GM18505 (cell line): ENCODE measurements at regions not wholly inside any gene's neighbourhood (a gene's known extent, or its start where the extent isn't known, plus 50 kb on each side); places are given as distances from the start of the nearest gene placed in this dataset.

ENCODE experiments used
- ATAC-seq: cut with Tn5 transposase; IDR thresholded peaks from one replicate; pipeline ENCODE4 v1.9.1; 2021; ENCODE audit not compliant: unreplicated experiment
- POLR2A ChIP-seq: IDR thresholded peaks from 4 replicates; pipeline ENCODE4 v1.6.1; 2011; ENCODE audit warnings: borderline replicate concordance; ENCODE audit not compliant: insufficient read depth, insufficient read length; ENCODE audit errors: extremely low read depth

DNA sequence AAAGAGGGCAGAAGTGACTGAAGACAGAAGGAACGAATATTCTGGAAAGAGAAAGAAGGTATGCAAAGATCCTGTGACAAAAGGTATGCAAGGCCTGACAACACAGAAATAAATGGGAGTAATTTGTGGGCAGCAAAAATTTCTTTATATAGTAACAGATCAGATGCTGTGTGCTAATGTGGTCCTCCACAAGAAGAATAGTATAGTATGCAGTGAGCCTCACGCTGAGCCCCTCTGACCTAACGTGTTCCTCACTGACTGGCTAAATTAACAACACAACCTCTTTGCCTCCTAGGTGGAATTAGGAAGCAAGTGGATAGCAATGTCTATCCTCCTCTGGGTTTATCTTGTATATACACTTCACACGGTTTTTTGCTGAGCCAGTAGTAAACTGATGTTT lies 143.1 kb upstream of the SESN3 start:
- ATAC-seq = no peak
- no peak for TF ChIP-seq POLR2A

DNA sequence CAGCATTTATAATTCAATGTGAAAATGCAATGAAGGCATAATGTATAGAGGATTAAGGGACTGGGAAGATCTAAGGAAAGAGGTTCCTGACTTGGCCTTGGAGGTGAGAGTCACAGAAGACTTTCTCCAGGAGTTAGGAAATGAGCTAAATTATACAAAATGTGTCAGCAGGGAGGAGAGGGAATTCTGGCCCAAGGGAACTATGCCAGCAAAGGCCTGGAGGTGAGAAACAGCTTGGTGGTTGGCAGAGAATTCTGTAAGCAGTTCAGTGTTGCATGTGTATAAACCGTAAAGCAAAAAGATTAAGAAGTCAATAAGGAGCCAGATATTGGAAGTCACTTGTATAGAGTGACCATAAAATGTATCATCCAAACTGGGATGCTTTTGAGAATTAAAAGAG lies 142.2 kb upstream of the SESN3 start:
- TF ChIP-seq POLR2A = no peak
- no peak for ATAC-seq

DNA sequence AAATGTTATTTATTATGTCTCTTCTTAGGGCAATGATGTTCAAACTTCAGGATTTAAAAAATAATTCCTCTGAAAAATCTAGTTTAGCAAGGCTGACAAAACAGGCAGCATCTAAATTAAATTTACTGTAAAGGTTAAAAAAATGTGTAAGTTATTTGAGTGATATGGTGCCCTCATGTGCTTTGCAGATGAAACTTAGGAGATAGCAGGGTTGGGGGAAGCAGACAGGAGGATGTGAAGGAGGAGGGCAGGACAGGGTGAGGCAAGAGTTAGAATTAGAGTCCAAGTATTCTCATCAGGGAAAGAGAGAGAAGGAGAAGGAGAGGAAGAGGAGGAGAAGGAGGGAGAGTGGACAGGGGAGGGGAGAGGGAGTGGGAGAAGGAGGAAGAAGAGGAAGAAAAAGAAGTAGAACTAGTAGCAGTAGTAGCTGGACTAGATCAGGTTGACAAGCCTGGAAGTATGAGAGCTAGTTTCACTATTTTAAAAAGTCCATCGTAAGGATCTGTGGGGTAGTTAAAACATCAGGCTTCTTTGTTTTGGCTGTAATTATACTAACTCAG lies 141.2 kb upstream of the SESN3 start:
- TF ChIP-seq POLR2A = no peak

DNA sequence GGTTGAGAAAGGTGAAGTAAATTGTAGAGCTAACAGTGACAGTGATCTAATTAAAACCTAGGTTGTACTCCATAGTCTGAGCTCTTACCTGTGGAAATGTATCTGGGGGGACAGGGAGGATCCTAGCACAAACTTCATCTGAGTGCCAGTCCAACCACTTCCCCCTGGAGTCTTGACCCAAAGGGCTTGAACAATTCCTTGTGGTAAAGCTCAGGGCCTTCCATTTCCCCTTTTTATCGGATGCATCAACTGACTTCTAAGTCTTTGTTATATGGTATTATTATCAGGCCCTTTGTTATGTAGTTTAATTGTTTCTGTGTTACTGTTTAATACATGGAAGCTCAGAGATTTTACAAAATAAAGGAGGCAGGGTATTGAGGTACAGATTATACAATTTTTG lies 140.2 kb upstream of the SESN3 start:
- ATAC-seq = no peak
- TF ChIP-seq POLR2A = no peak

More for the DNA sequence above, 141.2 kb upstream of the SESN3 start:
- ATAC-seq = no peak

DNA sequence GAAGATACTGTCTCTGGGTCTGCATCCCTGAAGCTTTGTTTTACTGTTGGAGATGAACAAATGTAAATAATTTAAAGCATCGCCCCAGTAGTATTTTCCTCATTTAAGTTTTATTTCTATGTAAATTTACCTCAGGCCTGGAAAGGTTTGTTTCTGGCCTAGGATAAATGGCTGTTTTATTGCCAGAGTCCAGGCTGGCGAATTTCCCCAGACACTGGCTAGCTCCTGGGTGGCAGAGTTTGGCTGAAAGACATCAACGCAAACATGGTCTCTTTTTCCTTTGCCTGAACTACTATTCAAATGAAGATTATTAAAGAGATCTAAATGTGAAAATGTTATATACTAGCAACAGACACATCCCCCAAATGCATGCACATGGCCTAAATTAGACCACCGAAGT lies 136.7 kb upstream of the SESN3 start:
- ATAC-seq = no peak
- no peak for TF ChIP-seq POLR2A

DNA sequence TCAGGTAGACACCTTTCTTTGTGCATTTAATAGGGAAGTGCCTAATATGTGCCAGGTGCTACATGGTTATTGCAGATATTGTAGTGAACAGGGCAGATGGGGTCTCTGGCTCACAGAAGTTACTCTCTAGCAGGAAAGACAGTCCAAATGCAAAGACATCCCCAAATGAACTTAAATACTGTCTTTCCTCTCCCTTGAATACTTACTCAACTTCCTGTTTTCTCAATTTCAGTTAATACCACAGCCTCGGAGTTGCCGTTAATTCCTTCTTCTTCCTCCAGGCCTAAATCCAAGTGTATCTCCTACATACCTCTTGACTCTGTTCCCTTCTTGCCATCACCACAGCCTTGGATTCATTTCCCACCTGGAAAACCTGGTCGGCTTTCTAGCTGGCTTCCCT lies 134.3 kb upstream of the SESN3 start:
- no peak for TF ChIP-seq POLR2A
- ATAC-seq = no peak

DNA sequence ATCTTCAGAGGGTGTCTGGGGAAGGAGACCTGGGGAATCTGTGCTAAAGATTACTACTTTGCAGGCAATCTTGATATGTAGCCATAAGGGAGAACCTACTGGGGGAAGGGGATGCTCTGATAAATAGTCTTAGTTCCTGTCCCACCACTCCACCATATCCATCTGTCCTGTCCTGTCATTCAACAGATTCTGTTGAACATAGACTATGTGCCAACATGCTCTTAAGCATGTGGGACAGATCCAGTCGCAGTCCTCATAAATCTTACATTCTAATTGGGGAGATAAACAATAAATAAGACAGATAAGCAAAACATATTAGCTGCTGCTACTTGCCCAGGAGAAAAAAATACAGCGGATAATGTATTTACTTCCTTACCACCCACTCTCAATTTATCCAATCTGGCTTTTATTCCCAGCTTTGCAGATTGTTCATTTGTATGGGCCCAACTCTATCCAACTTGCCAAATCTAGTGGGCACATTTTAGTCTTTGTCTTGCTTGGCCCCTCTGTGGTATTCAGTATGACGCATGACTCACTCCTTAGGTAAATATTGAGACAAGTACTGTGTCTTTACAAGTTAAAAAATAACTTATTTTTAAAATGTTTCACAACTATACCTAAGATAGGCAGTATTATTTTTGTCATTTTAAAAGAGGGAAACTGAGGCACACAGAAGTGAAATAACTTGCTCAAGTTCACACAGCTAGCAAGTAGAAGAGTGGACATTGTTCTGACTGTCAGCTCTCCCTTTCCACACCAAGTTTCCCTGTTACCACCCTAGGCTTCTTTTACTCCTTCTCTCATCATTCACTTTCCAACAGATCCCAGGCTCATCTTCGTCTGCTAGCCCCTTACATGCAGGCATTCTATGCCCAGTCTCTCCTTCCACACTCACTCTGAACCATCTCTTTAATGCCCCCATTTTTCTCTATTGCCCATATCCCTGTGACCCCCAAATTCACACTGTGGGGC lies 133.6 kb upstream of the SESN3 start:
- ATAC-seq = no peak
- TF ChIP-seq POLR2A = no peak

DNA sequence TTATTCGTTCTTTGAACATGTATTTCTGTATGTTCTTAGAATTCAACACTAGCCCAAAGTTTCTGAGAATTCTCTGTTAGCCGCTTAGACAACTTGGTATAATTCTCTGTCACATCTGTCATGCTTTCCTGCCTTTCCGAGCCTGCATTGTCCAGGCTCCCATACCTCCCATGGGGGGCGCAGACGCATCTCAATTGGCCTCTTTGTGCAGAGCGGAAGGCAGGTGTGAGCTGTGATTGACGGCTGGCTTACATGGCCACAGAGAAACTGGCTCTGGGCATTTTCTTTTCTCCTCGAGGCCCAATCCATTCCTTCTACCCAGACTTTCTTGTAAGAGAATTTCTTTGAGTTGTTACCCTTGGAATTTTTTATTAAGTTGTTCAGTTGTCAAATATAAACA lies 132.7 kb upstream of the SESN3 start:
- no peak for TF ChIP-seq POLR2A
- no peak for ATAC-seq

DNA sequence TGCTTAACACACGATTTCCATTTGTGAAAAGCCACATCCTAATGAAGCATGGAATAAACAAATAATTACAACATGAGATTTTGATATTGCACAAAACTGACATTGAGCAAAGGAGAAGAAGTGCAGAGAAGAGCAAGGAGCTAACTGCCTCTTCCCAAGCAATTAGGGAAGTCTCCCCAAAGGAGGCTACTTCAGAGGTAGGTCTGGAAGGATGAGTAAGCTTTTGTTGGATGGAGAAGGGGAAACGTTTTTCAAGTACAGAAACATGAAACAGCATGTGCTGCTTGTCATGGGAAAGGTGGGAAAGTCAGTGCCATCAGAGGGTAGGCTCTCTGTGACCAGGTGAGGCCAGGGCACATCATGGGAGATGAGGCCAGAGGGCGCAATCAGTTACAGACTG lies 132.2 kb upstream of the SESN3 start:
- no peak for ATAC-seq
- TF ChIP-seq POLR2A = no peak

DNA sequence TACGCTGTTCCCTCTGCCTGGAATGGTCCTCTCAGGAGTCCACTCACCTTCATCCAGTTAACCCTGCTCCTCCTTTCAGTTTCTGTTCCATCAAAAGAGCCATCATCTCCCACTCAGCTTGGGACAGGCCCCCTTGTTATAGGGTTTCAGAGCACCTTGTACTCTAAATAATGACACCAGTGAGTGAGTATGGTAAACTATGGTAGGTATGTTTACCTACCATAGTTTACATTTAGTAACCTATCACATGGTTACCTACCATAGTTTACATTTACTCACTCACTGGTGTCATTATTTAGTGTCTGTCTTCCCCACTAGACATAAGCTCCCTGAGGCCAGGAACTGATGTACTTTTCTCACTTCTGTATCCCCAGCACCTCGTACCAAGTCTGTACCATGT lies 130.2 kb upstream of the SESN3 start:
- no peak for ATAC-seq
- TF ChIP-seq POLR2A = no peak

DNA sequence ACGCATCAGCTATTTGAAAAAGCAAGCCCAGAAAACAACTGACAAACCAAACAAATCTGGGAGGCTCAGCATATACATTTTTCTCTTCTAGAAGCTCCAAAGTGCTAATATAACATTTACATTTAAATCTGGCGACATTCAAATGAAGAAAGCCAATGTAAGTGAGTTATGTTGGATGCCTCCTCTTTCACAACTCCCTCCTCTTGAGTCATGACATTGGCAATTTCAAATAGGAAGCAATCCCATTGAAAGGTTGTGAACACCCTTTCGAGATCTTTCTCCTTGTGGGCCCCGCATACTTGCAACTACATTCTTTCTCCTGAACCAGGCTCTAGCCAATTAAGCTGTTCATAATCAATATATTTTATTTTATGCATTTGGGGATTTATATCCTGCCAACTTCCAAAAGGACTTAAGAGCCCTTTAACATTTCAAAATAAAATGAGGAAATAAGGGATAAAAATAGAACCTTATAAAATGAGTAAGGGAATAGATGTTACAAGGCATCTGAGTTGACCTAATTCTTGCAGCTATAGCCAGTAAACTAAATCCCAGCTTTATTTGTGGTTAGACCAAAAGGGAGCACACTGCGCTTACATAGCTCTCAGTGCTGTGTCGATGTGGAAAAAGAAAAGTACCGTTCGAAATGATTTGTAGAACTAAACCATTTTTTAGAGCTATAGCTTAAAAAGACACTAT lies 129.5 kb upstream of the SESN3 start:
- TF ChIP-seq POLR2A = no peak
- no peak for ATAC-seq

DNA sequence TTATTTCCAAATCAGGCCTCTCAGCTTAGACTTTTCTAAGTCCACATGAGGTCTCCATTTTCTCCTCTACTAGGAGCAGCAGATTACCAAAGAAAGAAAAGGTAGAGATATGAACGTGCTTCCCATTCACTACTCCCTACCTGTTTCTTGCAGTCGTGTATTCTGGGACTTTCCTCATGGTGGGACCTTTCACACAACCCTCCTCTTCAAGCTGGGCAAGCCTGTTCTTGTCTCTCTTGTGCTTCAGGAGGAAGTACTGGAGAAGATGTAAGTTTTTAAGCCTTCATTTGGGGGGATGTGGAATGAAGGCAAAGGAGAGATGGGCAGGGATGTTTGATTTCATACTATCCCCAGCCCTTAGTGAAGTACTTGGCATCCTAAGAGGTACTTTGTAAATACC lies 128.8 kb upstream of the SESN3 start:
- TF ChIP-seq POLR2A = no peak
- no peak for ATAC-seq

DNA sequence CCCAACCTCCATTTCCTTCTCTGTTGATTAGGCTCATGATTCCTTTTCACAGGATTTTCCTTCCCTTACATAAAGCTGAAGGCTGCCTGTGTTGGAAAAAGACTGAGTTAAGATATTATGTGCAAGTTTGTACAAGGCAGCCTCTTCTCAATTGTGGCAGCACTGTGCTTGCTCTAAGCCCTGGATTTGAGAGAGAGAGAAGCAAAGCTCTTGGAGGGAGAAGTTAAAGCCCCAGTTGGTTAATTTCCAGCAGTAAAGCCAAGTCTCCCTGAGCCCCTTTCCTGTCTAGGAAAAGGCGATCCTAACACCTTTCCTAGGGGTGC lies 128.3 kb upstream of the SESN3 start:
- no peak for ATAC-seq
- TF ChIP-seq POLR2A = no peak
